H1 (cell line): ENCODE measurements at regions not wholly inside any gene's neighbourhood (a gene's known extent, or its start where the extent isn't known, plus 50 kb on each side); places are given as distances from the start of the nearest gene placed in this dataset.

Source experiments
- HDAC2 ChIP-seq, 2 experiments: fragments of 300-600 bp in 1 of 2; sonication (generic) in 1 of 2; IDR thresholded peaks; 2 replicates each; pipeline ENCODE4 v1.6.1; 2011 to 2012; ENCODE audit warnings: low read depth in 2 of 2, low read length in 2 of 2, mild to moderate bottlenecking in 2 of 2, moderate library complexity in 2 of 2, borderline replicate concordance in 1 of 2, inconsistent platforms in 1 of 2
- KDM1A ChIP-seq: fragments of 200-600, 300-600 bp; sonication (generic); IDR thresholded peaks from 2 replicates; pipeline ENCODE4 v1.7.1; 2016; ENCODE audit warnings: mild to moderate bottlenecking, low read length, borderline replicate concordance
- PHF8 ChIP-seq: fragments of 200-600 bp; sonication (generic); conservative IDR thresholded peaks from 2 replicates; pipeline ENCODE4 v1.7.1; 2012; ENCODE audit warnings: low read depth, mild to moderate bottlenecking, inconsistent platforms, low read length, moderate library complexity
- RBBP5 ChIP-seq: IDR thresholded peaks from 2 replicates; pipeline ENCODE4 v1.7.1; 2012; ENCODE audit warnings: low read depth, mild to moderate bottlenecking, inconsistent platforms, low read length, moderate library complexity, borderline replicate concordance
- SIN3A ChIP-seq, 2 experiments: IDR thresholded peaks in 1 of 2; conservative IDR thresholded peaks in 1 of 2; 2 replicates each; pipeline ENCODE4 v1.6.1; 2011 to 2012; ENCODE audit warnings: low read length in 2 of 2, improper control_type of control experiment in 1 of 2, low read depth in 1 of 2, mild to moderate bottlenecking in 1 of 2
- SUZ12 ChIP-seq: fragments of 200-600 bp; sonication (generic); IDR thresholded peaks from 2 replicates; pipeline ENCODE4 v1.6.1; 2012; ENCODE audit warnings: mild to moderate bottlenecking, inconsistent platforms, low read length, moderate library complexity, mixed read lengths
- TF ChIP-seq, protein P1 (sequence below), 3 experiments: IDR thresholded peaks; 1 replicate in 2 of 3; 2 replicates in 1 of 3; pipeline versions ENCODE4 v1.5.1 to v1.6.1; 2011; ENCODE audit warnings: low read length in 3 of 3, mild to moderate bottlenecking in 3 of 3, inconsistent platforms in 2 of 3, low read depth in 1 of 3, moderate library complexity in 1 of 3; ENCODE audit not compliant: insufficient read depth in 1 of 3; ENCODE audit errors: control extremely low read depth in 1 of 3
- TF ChIP-seq, protein P2 (sequence below): IDR thresholded peaks from 2 replicates; pipeline ENCODE4 v1.6.1; 2012; ENCODE audit warnings: low read length, inconsistent platforms
- TF ChIP-seq, protein P3 (sequence below): IDR thresholded peaks from 2 replicates; pipeline ENCODE4 v1.6.1; 2011; ENCODE audit warnings: low read depth, mild to moderate bottlenecking, low read length; ENCODE audit not compliant: insufficient read depth

DNA sequence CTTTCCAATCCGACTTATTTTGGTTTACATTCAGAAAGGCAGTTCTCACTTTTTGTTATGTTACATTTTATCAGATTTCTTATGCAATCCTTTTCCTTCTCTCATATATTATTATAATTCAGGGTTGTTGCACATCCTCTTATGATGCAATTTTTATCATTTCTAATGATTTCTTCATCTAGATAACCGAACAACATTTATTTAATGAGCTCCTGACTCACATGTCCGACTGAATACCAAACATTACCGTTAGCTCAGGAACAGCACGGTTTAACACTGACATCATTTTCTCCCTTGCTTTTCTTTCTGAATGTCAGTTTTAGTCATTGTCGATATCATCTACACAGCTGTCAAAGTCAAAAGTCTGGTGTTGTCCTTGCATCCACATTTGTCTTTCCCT, 199.2 kb downstream of the BCHE start (continued):
- TF ChIP-seq, protein P1, sequence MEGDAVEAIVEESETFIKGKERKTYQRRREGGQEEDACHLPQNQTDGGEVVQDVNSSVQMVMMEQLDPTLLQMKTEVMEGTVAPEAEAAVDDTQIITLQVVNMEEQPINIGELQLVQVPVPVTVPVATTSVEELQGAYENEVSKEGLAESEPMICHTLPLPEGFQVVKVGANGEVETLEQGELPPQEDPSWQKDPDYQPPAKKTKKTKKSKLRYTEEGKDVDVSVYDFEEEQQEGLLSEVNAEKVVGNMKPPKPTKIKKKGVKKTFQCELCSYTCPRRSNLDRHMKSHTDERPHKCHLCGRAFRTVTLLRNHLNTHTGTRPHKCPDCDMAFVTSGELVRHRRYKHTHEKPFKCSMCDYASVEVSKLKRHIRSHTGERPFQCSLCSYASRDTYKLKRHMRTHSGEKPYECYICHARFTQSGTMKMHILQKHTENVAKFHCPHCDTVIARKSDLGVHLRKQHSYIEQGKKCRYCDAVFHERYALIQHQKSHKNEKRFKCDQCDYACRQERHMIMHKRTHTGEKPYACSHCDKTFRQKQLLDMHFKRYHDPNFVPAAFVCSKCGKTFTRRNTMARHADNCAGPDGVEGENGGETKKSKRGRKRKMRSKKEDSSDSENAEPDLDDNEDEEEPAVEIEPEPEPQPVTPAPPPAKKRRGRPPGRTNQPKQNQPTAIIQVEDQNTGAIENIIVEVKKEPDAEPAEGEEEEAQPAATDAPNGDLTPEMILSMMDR (IDR thresholded peaks at IDR 0.05; ENCODE audit: control extremely low read depth in 1 of 3, insufficient read depth in 1 of 3, low read depth in 1 of 3, low read length in 3 of 3): no peak
- TF ChIP-seq SIN3A (conservative IDR thresholded peaks at IDR 0.05 in 1 of 2, IDR thresholded peaks at IDR 0.05 in 1 of 2; ENCODE audit: low read depth in 1 of 2, low read length in 2 of 2): no peak
- TF ChIP-seq, protein P2, sequence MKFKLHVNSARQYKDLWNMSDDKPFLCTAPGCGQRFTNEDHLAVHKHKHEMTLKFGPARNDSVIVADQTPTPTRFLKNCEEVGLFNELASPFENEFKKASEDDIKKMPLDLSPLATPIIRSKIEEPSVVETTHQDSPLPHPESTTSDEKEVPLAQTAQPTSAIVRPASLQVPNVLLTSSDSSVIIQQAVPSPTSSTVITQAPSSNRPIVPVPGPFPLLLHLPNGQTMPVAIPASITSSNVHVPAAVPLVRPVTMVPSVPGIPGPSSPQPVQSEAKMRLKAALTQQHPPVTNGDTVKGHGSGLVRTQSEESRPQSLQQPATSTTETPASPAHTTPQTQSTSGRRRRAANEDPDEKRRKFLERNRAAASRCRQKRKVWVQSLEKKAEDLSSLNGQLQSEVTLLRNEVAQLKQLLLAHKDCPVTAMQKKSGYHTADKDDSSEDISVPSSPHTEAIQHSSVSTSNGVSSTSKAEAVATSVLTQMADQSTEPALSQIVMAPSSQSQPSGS: no peak
- TF ChIP-seq PHF8: no peak
- no peak for TF ChIP-seq RBBP5
- no peak for TF ChIP-seq KDM1A
- no peak for TF ChIP-seq HDAC2 (IDR thresholded peaks at IDR 0.05; ENCODE audit: borderline replicate concordance in 1 of 2, low read depth in 2 of 2, low read length in 2 of 2)
- TF ChIP-seq, protein P3, sequence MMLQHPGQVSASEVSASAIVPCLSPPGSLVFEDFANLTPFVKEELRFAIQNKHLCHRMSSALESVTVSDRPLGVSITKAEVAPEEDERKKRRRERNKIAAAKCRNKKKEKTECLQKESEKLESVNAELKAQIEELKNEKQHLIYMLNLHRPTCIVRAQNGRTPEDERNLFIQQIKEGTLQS: no peak
- no peak for TF ChIP-seq SUZ12
